Stimulated activated CD4-positive, alpha-beta T cell treated with anti-CD3 and anti-CD28 coated beads, Interleukin-4, amount 100 ng/mL, for 4 hours (primary cell): ENCODE measurements at regions not wholly inside any gene's neighbourhood (a gene's known extent, or its start where the extent isn't known, plus 50 kb on each side); places are given as distances from the start of the nearest gene placed in this dataset.
"Not testable (repeated sequence)": the region's sequence is repeated elsewhere in the genome, so short reads cannot be mapped to it uniquely, and the experiment has no call there.

ENCODE experiments used
- DNase-seq, 2 experiments: peaks; one replicate each; pipeline ENCODE4 v3.0.0-alpha.2; 2020

- no peak for DNase-seq
Observed at GRCh38 chr1:60848583-60849188, 233.7 kb upstream of the NFIA start.

GRCh38 chr1:60847855-60848582, 234.3 kb upstream of the NFIA start:
- DNase-seq: no peak

GRCh38 chr1:60847391-60847790, 235.0 kb upstream of the NFIA start:
- no peak for DNase-seq

- not testable (repeated sequence) for DNase-seq
Observed at GRCh38 chr1:60845659-60846058, 236.7 kb upstream of the NFIA start.

- DNase-seq: no peak
Observed at GRCh38 chr1:60842304-60842703, 240.1 kb upstream of the NFIA start.

GRCh38 chr1:60841116-60842046, 241.0 kb upstream of the NFIA start:
- no peak for DNase-seq

GRCh38 chr1:60840476-60840875, 241.9 kb upstream of the NFIA start:
- not testable (repeated sequence) for DNase-seq

GRCh38 chr1:60835649-60836048, 246.7 kb upstream of the NFIA start:
- DNase-seq: no peak

GRCh38 chr1:60833173-60833572, 249.2 kb upstream of the NFIA start:
- no peak for DNase-seq

- DNase-seq: no peak
Observed at GRCh38 chr1:60832367-60832766, 250.0 kb upstream of the NFIA start.

- DNase-seq: no peak
Observed at GRCh38 chr1:60831780-60832179, 250.6 kb upstream of the NFIA start.

GRCh38 chr1:60828944-60829343, 253.4 kb upstream of the NFIA start:
- DNase-seq: no peak

- DNase-seq: no peak
Observed at GRCh38 chr1:60826320-60827094, 255.9 kb upstream of the NFIA start.

GRCh38 chr1:60825593-60825992, 256.8 kb upstream of the NFIA start:
- DNase-seq: no peak

- DNase-seq: no peak
Observed at GRCh38 chr1:60823151-60823550, 259.2 kb upstream of the NFIA start.

- no peak for DNase-seq
Observed at GRCh38 chr1:60822252-60822651, 260.1 kb upstream of the NFIA start.

GRCh38 chr1:60821156-60821555, 261.2 kb upstream of the NFIA start:
- DNase-seq: no peak

GRCh38 chr1:60818969-60819701, 263.2 kb upstream of the NFIA start:
- no peak for DNase-seq

GRCh38 chr1:60813071-60813470, 269.3 kb upstream of the NFIA start:
- DNase-seq: no peak

- DNase-seq: no peak
Observed at GRCh38 chr1:60809204-60809980, 273.0 kb upstream of the NFIA start.

GRCh38 chr1:60808676-60809075, 273.7 kb upstream of the NFIA start:
- DNase-seq: no peak
